HAP-1 (cell line): ENCODE measurements at regions not wholly inside any gene's neighbourhood (a gene's known extent, or its start where the extent isn't known, plus 50 kb on each side); places are given as distances from the start of the nearest gene placed in this dataset.
A peak's percentile ranks its signal among the peaks of the same experiment; 100 is the strongest.

Source experiments
- DNase-seq, 2 experiments: peaks; one replicate each; pipeline ENCODE4 v3.0.0-alpha.2; 2016 to 2020; ENCODE audit warnings: low spot score in 2 of 2
- H3K27me3 ChIP-seq: fragments of 250-450 bp; sonication (Bioruptor Pico); 2 replicates; pipeline ENCODE4 v1.5.1; 2020; ENCODE audit warnings: low read depth, mild to moderate bottlenecking, moderate library complexity
- H3K36me3 ChIP-seq: fragments of 250-450 bp; sonication (Bioruptor Pico); replicated peaks from 2 replicates; pipeline ENCODE4 v1.5.1; 2020; ENCODE audit warnings: mild to moderate bottlenecking
- H3K4me1 ChIP-seq: fragments of 250-450 bp; sonication (Bioruptor Pico); 2 replicates; pipeline ENCODE4 v1.5.1; 2020; ENCODE audit warnings: mild to moderate bottlenecking
- H3K4me3 ChIP-seq: fragments of 250-450 bp; sonication (Bioruptor Pico); 2 replicates; pipeline ENCODE4 v1.5.1; 2020; ENCODE audit warnings: mild to moderate bottlenecking, moderate library complexity
- H3K9me3 ChIP-seq: fragments of 250-450 bp; sonication (Bioruptor Pico); 2 replicates; pipeline ENCODE4 v1.5.1; 2020; ENCODE audit warnings: mild to moderate bottlenecking, moderate library complexity
- in situ Hi-C: fragments of 300-500 bp; cut with MboI; formaldehyde crosslinking; loops from 3 replicates; pipeline ENCODE4 v1.14.3; 2020; ENCODE audit warnings: low sequenced_read_pairs, inconsistent platforms, mixed read lengths

DNA sequence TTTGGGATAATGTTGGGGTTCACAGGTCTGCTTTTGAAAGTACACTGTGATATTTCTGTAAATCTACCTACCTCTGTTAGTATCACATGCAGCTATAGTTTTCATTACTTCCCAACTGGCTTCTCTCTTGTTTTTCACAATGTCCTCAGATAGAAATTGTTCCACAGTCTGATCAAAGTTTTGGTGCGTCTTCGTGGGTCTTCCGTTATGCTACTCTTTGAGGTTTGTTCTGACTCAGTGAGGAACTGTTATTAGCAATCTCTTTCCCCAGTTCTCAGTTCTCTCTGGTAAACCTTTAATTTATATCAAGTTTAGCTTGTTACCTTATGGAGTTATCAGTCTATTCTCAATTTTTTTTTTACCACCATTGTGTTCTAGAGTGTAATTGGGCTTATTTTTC lies 2061.2 kb upstream of the CDH9 start:
- H3K4me1 ChIP-seq: peaks cover 11% of the 10 kb centered on the region
- H3K27me3 ChIP-seq: no peaks in the 10 kb centered on the region
- DNase-seq: no peak
- in situ Hi-C loops: no loop called here
- no peaks in the 10 kb centered on the region for H3K36me3 ChIP-seq
- H3K9me3 ChIP-seq: no peaks in the 10 kb centered on the region
- no peak overlapping the region for H3K4me3 ChIP-seq

DNA sequence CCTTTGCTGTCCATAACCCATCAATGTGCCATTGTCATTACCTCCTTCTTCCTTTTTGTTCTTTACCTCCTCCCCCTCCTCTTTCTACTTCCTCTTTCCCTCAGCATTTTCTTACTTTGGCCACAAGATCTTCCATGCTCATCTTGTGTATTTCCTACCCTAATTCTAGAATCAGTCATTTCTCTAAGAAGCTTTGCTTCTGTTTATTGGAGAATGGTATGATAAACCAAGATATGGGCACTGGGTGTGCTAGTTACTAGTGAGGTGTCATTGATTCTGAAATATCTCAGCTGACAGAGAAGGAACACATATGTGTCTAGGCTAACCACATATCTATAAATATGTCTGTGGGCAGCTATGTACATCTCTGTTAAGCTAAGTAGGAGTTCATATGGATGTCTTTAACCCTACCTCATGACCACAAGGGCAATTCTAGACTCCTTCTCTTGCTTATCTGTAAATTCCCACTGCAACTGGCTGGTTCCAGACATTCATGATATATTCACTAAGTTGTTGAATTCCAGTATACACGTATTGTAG lies 2051.3 kb upstream of the CDH9 start:
- no peaks in the 10 kb centered on the region for H3K27me3 ChIP-seq
- no peaks in the 10 kb centered on the region for H3K36me3 ChIP-seq
- no peak overlapping the region for H3K4me3 ChIP-seq
- no peak for DNase-seq
- in situ Hi-C loops: no loop called here
- no peaks in the 10 kb centered on the region for H3K9me3 ChIP-seq
- H3K4me1 ChIP-seq: peaks cover under 1% of the 10 kb centered on the region; the same call in 1 of the 2 replicates

DNA sequence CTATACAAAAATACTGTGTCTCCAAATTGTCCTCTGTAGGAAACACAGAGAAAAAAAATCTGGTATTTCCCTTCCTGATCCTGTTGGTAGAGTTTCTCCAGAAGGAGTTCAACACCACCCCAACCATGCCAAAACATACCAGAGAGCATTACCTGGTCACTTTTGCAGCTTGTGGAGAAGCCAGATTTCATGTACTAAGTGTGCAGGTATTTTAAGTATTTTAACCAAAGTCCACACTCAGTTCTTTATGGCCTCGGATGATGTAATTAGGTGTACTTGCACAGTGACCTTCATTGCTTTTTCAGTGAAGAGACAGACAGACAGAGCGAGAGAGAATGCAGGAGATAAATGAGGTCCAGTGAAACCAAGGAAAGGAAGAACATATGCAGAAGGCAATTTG lies 2046.8 kb upstream of the CDH9 start:
- Histone ChIP-seq H3K9me3 (no peaks in the 10 kb centered on the region), H3K36me3 (no peaks in the 10 kb centered on the region), H3K4me3 (no peak overlapping the region), H3K27me3 (no peaks in the 10 kb centered on the region), H3K4me1 (no peaks in the 10 kb centered on the region)
- in situ Hi-C loops: no loop called here
- no peak for DNase-seq

DNA sequence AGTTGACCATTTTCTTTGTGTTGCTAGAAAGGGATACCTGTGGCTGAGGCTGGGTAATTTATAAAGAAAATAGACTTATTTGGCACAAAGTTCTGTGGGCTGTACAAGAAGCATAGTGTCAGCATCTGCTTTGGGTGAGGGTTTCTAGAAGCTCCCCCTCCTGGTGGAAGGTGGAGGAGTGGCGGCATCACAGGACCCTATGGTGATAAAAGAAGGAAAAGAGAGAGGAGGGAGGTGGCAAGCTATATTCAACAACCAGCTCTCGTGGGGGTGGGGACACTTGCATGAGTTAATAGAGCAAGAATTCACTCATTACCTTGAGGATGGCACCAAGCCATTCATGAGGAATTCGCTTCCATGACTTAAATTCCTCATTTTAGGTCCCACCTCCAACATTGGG lies 2041.4 kb upstream of the CDH9 start:
- no peaks in the 10 kb centered on the region; the same call in 1 of the 2 replicates for H3K9me3 ChIP-seq
- H3K36me3 ChIP-seq: no peaks in the 10 kb centered on the region
- in situ Hi-C loops: no loop called here
- no peaks in the 10 kb centered on the region for H3K27me3 ChIP-seq
- H3K4me1 ChIP-seq: no peaks in the 10 kb centered on the region
- DNase-seq: peak in 1 of 2 experiments; percentile 33
- no peak overlapping the region for H3K4me3 ChIP-seq

DNA sequence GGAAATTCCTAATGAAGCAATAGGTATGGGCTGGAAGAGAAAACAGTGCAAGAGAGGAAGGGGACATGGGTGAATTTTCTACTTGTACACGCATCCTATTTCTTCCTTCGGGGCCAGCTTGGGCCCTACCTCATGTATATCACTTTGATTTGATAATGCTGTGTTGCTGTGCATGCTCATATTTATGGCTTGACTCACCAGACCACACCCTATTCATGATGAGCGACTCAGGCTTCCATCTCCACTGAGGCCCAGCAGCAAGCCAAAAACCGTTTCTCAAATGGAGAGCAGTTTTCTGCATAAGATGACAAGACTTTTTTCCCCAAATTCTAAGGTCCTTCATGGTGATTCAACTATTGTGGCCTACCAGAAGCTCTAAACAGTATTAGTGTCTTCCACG lies 2039.1 kb upstream of the CDH9 start:
- H3K4me3 ChIP-seq: no peak overlapping the region
- no peaks in the 10 kb centered on the region for H3K4me1 ChIP-seq
- no peaks in the 10 kb centered on the region for H3K36me3 ChIP-seq
- H3K9me3 ChIP-seq: no peaks in the 10 kb centered on the region; the same call in 1 of the 2 replicates
- in situ Hi-C loops: no loop called here
- DNase-seq: no peak
- H3K27me3 ChIP-seq: no peaks in the 10 kb centered on the region

DNA sequence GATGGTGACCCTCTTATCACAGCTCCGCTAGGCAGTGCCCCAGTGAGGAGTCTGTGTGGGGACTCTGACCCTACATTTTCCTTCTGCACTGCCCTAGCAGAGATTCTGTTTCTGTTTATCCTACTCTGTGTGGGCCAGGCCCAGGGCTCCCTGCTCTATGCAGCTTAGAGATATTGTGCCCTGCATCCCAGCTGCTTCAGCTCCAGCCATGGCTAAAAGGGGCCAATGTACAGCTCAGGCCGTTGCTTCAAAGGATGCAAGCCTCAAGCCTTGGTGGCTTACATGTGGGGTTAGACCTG lies 2030.7 kb upstream of the CDH9 start:
- no peaks in the 10 kb centered on the region for H3K36me3 ChIP-seq
- H3K9me3 ChIP-seq: no peaks in the 10 kb centered on the region
- H3K4me1 ChIP-seq: no peaks in the 10 kb centered on the region
- no peak overlapping the region for H3K4me3 ChIP-seq
- in situ Hi-C loops: no loop called here
- no peaks in the 10 kb centered on the region for H3K27me3 ChIP-seq
- no peak for DNase-seq

DNA sequence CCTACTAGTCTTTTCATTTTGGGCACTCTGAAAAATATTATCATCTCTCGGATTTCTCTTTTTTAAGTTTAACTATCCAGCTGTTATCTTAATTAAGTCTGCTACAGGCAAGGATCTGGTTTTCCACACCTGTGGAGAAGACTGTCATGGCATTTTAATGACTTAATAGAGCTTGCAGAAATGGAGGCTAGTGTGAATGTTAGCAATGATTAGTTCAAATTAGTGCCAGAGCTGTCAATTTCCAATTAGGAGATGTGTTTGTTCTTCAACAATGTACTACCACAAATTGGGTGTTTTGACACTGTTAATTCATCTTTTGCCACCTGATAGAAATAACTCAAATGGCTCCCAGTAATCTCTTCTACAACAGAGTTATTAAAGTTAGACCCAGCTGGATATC lies 2023.0 kb upstream of the CDH9 start:
- Histone ChIP-seq H3K36me3 (no peaks in the 10 kb centered on the region), H3K4me3 (no peak overlapping the region), H3K4me1 (no peaks in the 10 kb centered on the region), H3K27me3 (no peaks in the 10 kb centered on the region), H3K9me3 (no peaks in the 10 kb centered on the region)
- DNase-seq: no peak
- in situ Hi-C loops: no loop called here

DNA sequence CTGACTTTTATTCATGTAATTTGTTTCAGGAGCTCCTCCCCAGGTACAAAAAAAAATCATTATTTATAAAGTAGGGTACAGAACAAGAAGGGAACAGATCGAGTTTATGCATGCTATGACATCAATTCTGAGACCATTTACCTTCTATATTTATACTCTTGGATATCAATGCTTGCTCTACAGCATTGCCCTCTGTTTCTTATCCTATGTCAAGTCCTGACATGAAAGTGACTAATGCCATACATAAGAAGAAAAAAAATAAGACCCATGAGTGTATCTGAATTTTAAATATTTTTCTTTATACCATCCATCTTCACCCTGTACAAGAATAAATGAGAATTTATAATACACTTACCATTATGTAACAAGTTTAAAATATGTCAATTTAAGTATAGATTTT lies 2016.3 kb upstream of the CDH9 start:
- Histone ChIP-seq H3K9me3 (no peaks in the 10 kb centered on the region), H3K4me1 (no peaks in the 10 kb centered on the region), H3K27me3 (no peaks in the 10 kb centered on the region), H3K4me3 (no peak overlapping the region), H3K36me3 (no peaks in the 10 kb centered on the region)
- in situ Hi-C loops: no loop called here
- no peak for DNase-seq

DNA sequence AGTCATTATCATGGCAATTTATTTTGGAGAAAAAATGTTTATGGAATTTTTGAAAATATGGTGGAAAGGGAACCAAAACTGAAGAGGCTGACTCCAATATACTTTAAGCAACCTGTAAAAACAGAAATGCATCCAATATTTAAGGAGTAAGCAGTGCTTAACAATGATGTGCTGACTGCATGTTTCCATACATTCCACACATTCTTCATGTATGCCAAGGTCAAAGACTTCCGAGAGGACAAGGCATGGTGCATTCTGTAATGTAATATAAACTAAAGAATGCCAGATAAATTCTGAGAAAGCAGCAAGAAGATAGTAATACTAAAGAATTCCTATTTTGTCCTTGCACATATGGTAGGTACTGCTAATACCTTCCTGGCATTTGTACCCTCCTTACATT lies 2015.9 kb upstream of the CDH9 start:
- no peak overlapping the region for H3K4me3 ChIP-seq
- H3K9me3 ChIP-seq: no peaks in the 10 kb centered on the region
- no peaks in the 10 kb centered on the region for H3K27me3 ChIP-seq
- in situ Hi-C loops: no loop called here
- H3K36me3 ChIP-seq: no peaks in the 10 kb centered on the region
- DNase-seq: no peak
- H3K4me1 ChIP-seq: no peaks in the 10 kb centered on the region

DNA sequence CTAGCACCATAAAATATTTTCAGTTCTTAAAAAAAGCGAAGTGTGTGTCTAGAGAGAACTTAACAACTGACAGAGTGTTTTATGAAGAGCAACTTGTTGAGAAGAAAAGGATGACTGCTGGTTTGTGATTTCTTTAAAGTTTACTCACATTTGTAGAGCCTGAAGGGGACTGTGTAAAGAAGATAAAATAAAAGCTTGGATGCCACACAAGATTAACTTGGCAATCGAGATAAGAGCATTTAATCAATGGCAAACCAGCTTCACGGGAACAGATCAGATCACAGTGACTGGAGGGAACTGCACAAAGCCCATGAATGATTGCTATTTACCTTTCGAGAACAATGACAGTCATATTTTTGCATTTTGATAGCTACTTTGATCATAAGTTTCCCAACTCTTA lies 2013.1 kb upstream of the CDH9 start:
- Histone ChIP-seq H3K27me3 (no peaks in the 10 kb centered on the region), H3K4me1 (no peaks in the 10 kb centered on the region), H3K4me3 (no peak overlapping the region), H3K9me3 (no peaks in the 10 kb centered on the region), H3K36me3 (no peaks in the 10 kb centered on the region)
- in situ Hi-C loops: no loop called here
- no peak for DNase-seq

DNA sequence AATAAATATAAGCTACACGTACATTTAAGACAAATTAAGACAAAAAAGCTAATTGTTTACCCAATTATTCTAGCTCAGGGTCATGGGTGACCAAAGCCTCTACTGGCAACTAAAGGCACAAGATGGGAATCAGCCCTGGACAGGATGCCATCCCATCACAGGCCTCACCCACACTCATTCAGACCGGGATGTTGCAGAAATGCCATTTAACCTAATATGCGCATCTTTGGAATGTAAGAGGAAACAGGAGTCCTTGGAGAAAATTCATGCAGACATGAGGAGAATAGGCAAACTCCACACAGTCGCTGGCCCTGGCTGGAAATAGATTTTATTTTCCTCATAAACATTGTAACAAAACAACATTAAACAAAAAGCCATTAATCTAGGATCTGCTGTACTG lies 2003.8 kb upstream of the CDH9 start:
- H3K4me3 ChIP-seq: no peak overlapping the region
- DNase-seq: no peak
- no peaks in the 10 kb centered on the region for H3K4me1 ChIP-seq
- H3K36me3 ChIP-seq: no peaks in the 10 kb centered on the region
- H3K27me3 ChIP-seq: no peaks in the 10 kb centered on the region
- in situ Hi-C loops: no loop called here
- no peaks in the 10 kb centered on the region for H3K9me3 ChIP-seq

DNA sequence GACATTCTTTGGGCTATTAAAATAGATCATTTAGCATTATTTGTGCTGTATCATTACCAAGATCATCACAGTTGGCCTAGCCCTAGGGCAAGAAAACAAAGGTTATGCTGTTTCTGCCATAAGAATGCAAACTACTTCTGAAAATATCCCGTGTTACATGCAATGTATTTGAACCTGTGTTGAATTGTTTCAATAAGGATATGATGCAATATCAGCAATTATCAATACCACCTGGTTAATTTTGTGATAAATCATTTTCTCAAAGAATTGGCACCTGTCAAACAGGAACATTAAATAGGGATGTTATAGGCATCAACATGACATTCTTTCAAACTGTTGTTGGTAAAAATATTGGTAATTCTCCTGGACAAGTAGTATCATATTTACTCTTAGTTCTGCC lies 2002.0 kb upstream of the CDH9 start:
- in situ Hi-C loops: no loop called here
- no peak for DNase-seq
- H3K27me3 ChIP-seq: no peaks in the 10 kb centered on the region
- no peaks in the 10 kb centered on the region for H3K4me1 ChIP-seq
- no peaks in the 10 kb centered on the region for H3K36me3 ChIP-seq
- H3K9me3 ChIP-seq: no peaks in the 10 kb centered on the region
- H3K4me3 ChIP-seq: no peak overlapping the region

DNA sequence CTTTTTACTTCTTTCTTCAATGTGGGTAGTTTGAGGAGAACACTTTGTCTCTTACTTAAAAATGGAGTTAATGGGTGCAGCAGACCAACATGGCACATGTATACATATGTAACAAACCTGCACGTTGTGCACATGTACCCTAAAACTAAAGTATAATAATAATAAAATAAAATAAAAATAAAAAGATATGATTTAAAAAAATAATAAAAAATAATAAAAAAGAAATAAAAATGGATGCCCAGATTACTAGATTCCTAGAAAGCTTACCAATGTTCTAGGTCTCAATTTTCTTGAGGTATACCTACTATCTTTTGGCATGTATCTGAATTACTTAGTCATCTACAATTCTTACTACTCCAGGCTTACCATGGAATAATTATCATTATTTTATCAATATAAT lies 2001.6 kb upstream of the CDH9 start:
- no peaks in the 10 kb centered on the region for H3K4me1 ChIP-seq
- H3K4me3 ChIP-seq: no peak overlapping the region
- no peaks in the 10 kb centered on the region for H3K9me3 ChIP-seq
- no peak for DNase-seq
- H3K36me3 ChIP-seq: no peaks in the 10 kb centered on the region
- H3K27me3 ChIP-seq: no peaks in the 10 kb centered on the region
- in situ Hi-C loops: no loop called here

DNA sequence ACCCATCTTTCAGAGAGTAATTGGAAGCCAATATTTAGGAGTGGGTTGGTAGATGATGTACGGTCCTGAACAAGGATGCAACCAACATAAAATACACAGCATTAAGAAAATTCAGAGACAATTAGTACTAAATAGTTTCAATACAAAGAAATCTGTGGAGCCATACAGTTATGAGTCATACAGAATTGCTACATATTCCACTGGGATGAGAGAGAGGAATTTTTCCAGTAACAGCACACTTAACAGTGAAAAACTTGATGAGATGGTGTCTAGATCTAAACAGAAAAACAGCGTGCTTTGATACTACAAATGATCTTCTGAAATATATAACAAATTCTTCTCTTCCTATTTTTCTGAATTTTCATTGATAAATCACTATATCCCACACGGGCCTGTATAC lies 1999.3 kb upstream of the CDH9 start:
- no peaks in the 10 kb centered on the region for H3K36me3 ChIP-seq
- no peaks in the 10 kb centered on the region for H3K27me3 ChIP-seq
- in situ Hi-C loops: no loop called here
- DNase-seq: no peak
- H3K4me3 ChIP-seq: no peak overlapping the region
- H3K4me1 ChIP-seq: no peaks in the 10 kb centered on the region
- H3K9me3 ChIP-seq: no peaks in the 10 kb centered on the region

DNA sequence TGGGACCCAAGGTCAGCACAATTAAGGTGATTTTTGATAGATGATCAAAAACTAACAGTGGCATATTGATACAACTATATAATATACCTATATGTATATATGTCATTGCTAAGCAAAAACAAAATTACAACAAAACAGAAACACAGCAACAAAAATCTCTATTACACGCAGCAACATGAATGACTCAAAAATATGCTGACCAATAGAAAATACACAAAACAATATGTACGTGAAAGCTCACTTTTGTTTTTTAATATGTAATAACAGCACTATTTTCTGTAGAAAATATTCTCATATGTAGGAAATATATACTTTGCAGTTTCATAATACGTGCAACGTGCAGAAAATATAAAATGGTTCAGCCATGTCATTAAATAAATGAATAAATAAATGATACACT lies 1985.7 kb upstream of the CDH9 start:
- Histone ChIP-seq H3K9me3 (no peaks in the 10 kb centered on the region), H3K4me1 (no peaks in the 10 kb centered on the region), H3K36me3 (no peaks in the 10 kb centered on the region), H3K27me3 (no peaks in the 10 kb centered on the region), H3K4me3 (no peak overlapping the region)
- in situ Hi-C loops: no loop called here
- no peak for DNase-seq
